HCT116 (cell line): ENCODE measurements at regions not wholly inside any gene's neighbourhood (a gene's known extent, or its start where the extent isn't known, plus 50 kb on each side); places are given as distances from the start of the nearest gene placed in this dataset.

Experiments used
- ATF3 ChIP-seq: IDR thresholded peaks from 2 replicates; pipeline ENCODE4 v1.6.1; 2012
- CTCF ChIP-seq, 3 experiments: fragments of 200-600 bp in 1 of 3; sonication (generic) in 1 of 3; IDR thresholded peaks in 2 of 3; conservative IDR thresholded peaks in 1 of 3; 2 replicates each; pipeline ENCODE4 v1.5.1; 2012 to 2017; ENCODE audit warnings: low read depth in 2 of 3, low read length in 2 of 3, antibody characterized with exemption in 1 of 3, borderline replicate concordance in 1 of 3, control low read depth in 1 of 3, mild to moderate bottlenecking in 1 of 3, mixed read lengths in 1 of 3, mixed run types in 1 of 3, moderate library complexity in 1 of 3; ENCODE audit not compliant: insufficient read depth in 1 of 3
- ELF1 ChIP-seq: IDR thresholded peaks from 2 replicates; pipeline ENCODE4 v1.6.1; 2012; ENCODE audit warnings: low read depth, borderline replicate concordance
- EZH2 ChIP-seq: fragments of 200-600 bp; sonication (generic); IDR thresholded peaks from 2 replicates; pipeline ENCODE4 v1.6.1; 2017; ENCODE audit warnings: antibody characterized with exemption, mixed run types
- EZH2phosphoT487 ChIP-seq: fragments of 200-600 bp; IDR thresholded peaks from 2 replicates; pipeline ENCODE4 v1.6.1; 2018; ENCODE audit warnings: antibody characterized with exemption, borderline replicate concordance
- JUND ChIP-seq: IDR thresholded peaks from 2 replicates; pipeline ENCODE4 v1.6.1; 2012
- MAX ChIP-seq: IDR thresholded peaks from 2 replicates; pipeline ENCODE4 v1.6.1; 2012
- POLR2A ChIP-seq: IDR thresholded peaks from 2 replicates; pipeline ENCODE4 v1.7.0; 2011; ENCODE audit warnings: borderline replicate concordance; ENCODE audit not compliant: insufficient read depth, insufficient read length; ENCODE audit errors: extremely low read depth
- POLR2AphosphoS5 ChIP-seq: IDR thresholded peaks from 2 replicates; pipeline ENCODE4 v1.6.1; 2011; ENCODE audit warnings: mild to moderate bottlenecking, low read depth, low read length, moderate library complexity
- SP1 ChIP-seq: IDR thresholded peaks from 2 replicates; pipeline ENCODE4 v1.6.1; 2012; ENCODE audit warnings: low read depth
- YY1 ChIP-seq: IDR thresholded peaks from 2 replicates; pipeline ENCODE4 v1.6.1; 2011; ENCODE audit warnings: low read length, low read depth, moderate library complexity, mild to moderate bottlenecking; ENCODE audit not compliant: insufficient replicate concordance; ENCODE audit errors: extremely low read depth
- ZBTB33 ChIP-seq: IDR thresholded peaks from 2 replicates; pipeline ENCODE4 v1.6.1; 2011; ENCODE audit warnings: mild to moderate bottlenecking, low read length, moderate library complexity; ENCODE audit not compliant: insufficient replicate concordance; ENCODE audit errors: extremely low read depth
- ZFX ChIP-seq: fragments of 450-650 bp; IDR thresholded peaks from 2 replicates; pipeline ENCODE4 v1.6.1; 2017

- TF ChIP-seq CTCF (IDR thresholded peaks at IDR 0.05 in 2 of 3, conservative IDR thresholded peaks at IDR 0.05 in 1 of 3; ENCODE audit: borderline replicate concordance in 1 of 3, insufficient read depth in 1 of 3, low read depth in 2 of 3, low read length in 2 of 3) (no peak), MAX (no peak), EZH2phosphoT487 (no peak), POLR2A (no peak), ATF3 (no peak), JUND (no peak), SP1 (no peak), POLR2AphosphoS5 (no peak), ZBTB33 (no peak), EZH2 (no peak), YY1 (no peak), ZFX (no peak), ELF1 (no peak)
Observed at GRCh38 chr9:23319092-23319491, 506.9 kb downstream of the ELAVL2 start.
